PC-3 (cell line): ENCODE measurements at regions not wholly inside any gene's neighbourhood (a gene's known extent, or its start where the extent isn't known, plus 50 kb on each side); places are given as distances from the start of the nearest gene placed in this dataset.

Source experiments
- EZH2 ChIP-seq: fragments of 300-600 bp; sonication (generic); IDR thresholded peaks from one replicate; pipeline ENCODE4 v1.6.1; 2017; ENCODE audit warnings: antibody characterized with exemption, mild to moderate bottlenecking, low read length; ENCODE audit not compliant: unreplicated experiment
- EZH2phosphoT487 ChIP-seq: fragments of 300-600 bp; sonication (generic); IDR thresholded peaks from 2 replicates; pipeline ENCODE4 v1.6.1; 2018; ENCODE audit warnings: mild to moderate bottlenecking, antibody characterized with exemption, low read length, borderline replicate concordance
- TF ChIP-seq, protein P1 (sequence below): fragments of 300-600 bp; sonication (generic); conservative IDR thresholded peaks from 2 replicates; pipeline ENCODE4 v1.5.1; 2017; ENCODE audit warnings: antibody characterized with exemption, low read depth, mild to moderate bottlenecking, low read length

DNA sequence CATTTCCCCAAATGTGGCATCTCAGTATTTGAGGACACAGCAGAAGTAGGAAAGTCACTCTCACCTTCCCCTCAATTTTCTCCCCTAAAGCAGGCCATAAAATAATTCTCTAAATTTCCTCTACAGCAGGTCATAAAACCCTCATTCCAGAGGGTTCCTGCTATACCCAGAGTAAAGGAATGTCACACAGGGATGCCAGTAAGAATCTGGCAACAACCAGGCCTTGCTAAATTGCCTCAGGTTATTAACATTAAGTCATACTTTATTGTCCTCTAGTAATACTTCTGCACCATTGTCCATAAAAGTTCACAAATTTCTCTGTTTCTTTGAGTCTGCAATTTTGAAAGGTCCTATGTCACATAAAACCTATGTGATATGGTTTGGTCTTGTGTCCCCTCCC, 685.7 kb upstream of the SLIT2 start:
- TF ChIP-seq EZH2 (no peak), EZH2phosphoT487 (no peak)
- TF ChIP-seq, protein P1, sequence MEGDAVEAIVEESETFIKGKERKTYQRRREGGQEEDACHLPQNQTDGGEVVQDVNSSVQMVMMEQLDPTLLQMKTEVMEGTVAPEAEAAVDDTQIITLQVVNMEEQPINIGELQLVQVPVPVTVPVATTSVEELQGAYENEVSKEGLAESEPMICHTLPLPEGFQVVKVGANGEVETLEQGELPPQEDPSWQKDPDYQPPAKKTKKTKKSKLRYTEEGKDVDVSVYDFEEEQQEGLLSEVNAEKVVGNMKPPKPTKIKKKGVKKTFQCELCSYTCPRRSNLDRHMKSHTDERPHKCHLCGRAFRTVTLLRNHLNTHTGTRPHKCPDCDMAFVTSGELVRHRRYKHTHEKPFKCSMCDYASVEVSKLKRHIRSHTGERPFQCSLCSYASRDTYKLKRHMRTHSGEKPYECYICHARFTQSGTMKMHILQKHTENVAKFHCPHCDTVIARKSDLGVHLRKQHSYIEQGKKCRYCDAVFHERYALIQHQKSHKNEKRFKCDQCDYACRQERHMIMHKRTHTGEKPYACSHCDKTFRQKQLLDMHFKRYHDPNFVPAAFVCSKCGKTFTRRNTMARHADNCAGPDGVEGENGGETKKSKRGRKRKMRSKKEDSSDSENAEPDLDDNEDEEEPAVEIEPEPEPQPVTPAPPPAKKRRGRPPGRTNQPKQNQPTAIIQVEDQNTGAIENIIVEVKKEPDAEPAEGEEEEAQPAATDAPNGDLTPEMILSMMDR, result no peak
